ENCODE measurements at regions not wholly inside any gene's neighbourhood (a gene's known extent, or its start where the extent isn't known, plus 50 kb on each side); places are given as distances from the start of the nearest gene placed in this dataset.

GRCh38 chr3:1902416-1902815, 196.2 kb upstream of the CNTN4 start:
- Histone ChIP-seq H3F3A (ENCODE audit: insufficient read depth, low read length, poor library complexity, severe bottlenecking) (no peaks in the 10 kb centered on the region), H3K36me3 (ENCODE audit: insufficient read depth, low read length) (no peaks in the 10 kb centered on the region), H3K4me3 (ENCODE audit: low read length) (no peak overlapping the region), H3K9me3 (ENCODE audit: low read length) (no peaks in the 10 kb centered on the region), H3K9ac (ENCODE audit: low read length) (no peak overlapping the region), H4K20me1 (ENCODE audit: insufficient read depth) (no peaks in the 10 kb centered on the region), H2AFZ (ENCODE audit: low read depth, low read length) (no peak overlapping the region), H3K27me3 (ENCODE audit: insufficient read depth, low read depth, low read length) (no peaks in the 10 kb centered on the region), H3K79me2 (replicated peaks; ENCODE audit: insufficient read depth, low read length) (no peaks in the 10 kb centered on the region), H3K27ac (ENCODE audit: low read length) (no peak overlapping the region), H3K9me2 (ENCODE audit: insufficient read depth, low read length) (no peaks in the 10 kb centered on the region), H3K4me2 (ENCODE audit: low read length) (no peak overlapping the region)
- TF ChIP-seq RAD21 (conservative IDR thresholded peaks at IDR 0.05), result no peak
- no peak for TF ChIP-seq MXI1 (conservative IDR thresholded peaks at IDR 0.05; ENCODE audit: poor library complexity, severe bottlenecking)
- no peak for TF ChIP-seq CTCF (IDR thresholded peaks at IDR 0.05; ENCODE audit: poor library complexity, severe bottlenecking)

GRCh38 chr3:1903111-1903510, 195.6 kb upstream of the CNTN4 start:
- TF ChIP-seq REST (IDR thresholded peaks at IDR 0.05; ENCODE audit: borderline replicate concordance), result no peak
- TF ChIP-seq POLR2AphosphoS5 (IDR thresholded peaks at IDR 0.05), result no peak
- no peak for TF ChIP-seq MXI1 (conservative IDR thresholded peaks at IDR 0.05; ENCODE audit: poor library complexity, severe bottlenecking)
- no peak for TF ChIP-seq CTCF (IDR thresholded peaks at IDR 0.05; ENCODE audit: poor library complexity, severe bottlenecking)
- no peak for TF ChIP-seq EP300 (conservative IDR thresholded peaks at IDR 0.05; ENCODE audit: poor library complexity, severe bottlenecking)
- no peak for TF ChIP-seq TAF1 (IDR thresholded peaks at IDR 0.05; ENCODE audit: low read depth)
- no peak for TF ChIP-seq SMC3 (conservative IDR thresholded peaks at IDR 0.05; ENCODE audit: poor library complexity)
- no peak for TF ChIP-seq RAD21 (conservative IDR thresholded peaks at IDR 0.05)
- TF ChIP-seq EZH2 (IDR thresholded peaks at IDR 0.05; ENCODE audit: borderline replicate concordance, insufficient read depth, low read length, poor library complexity, severe bottlenecking), result no peak
- Histone ChIP-seq H3K27ac (ENCODE audit: low read length) (no peak overlapping the region), H2AFZ (ENCODE audit: low read depth, low read length) (no peak overlapping the region), H4K20me1 (ENCODE audit: insufficient read depth) (no peaks in the 10 kb centered on the region), H3K79me2 (replicated peaks; ENCODE audit: insufficient read depth, low read length) (no peaks in the 10 kb centered on the region), H3K4me2 (ENCODE audit: low read length) (no peak overlapping the region), H3K4me3 (ENCODE audit: low read length) (no peak overlapping the region), H3K27me3 (ENCODE audit: insufficient read depth, low read depth, low read length) (no peaks in the 10 kb centered on the region), H3K9ac (ENCODE audit: low read length) (no peak overlapping the region), H3K36me3 (ENCODE audit: insufficient read depth, low read length) (no peaks in the 10 kb centered on the region), H3F3A (ENCODE audit: insufficient read depth, low read length, poor library complexity, severe bottlenecking) (no peaks in the 10 kb centered on the region), H3K9me2 (ENCODE audit: insufficient read depth, low read length) (no peaks in the 10 kb centered on the region), H3K9me3 (ENCODE audit: low read length) (no peaks in the 10 kb centered on the region)
